Upper lobe of left lung (tissue), 6 donors: ENCODE measurements at regions not wholly inside any gene's neighbourhood (a gene's known extent, or its start where the extent isn't known, plus 50 kb on each side); places are given as distances from the start of the nearest gene placed in this dataset.
A peak's percentile ranks its signal among the peaks of the same experiment; 100 is the strongest.
"Not testable (repeated sequence)": the region's sequence is repeated elsewhere in the genome, so short reads cannot be mapped to it uniquely, and the experiment has no call there.

Experiments used
- ATAC-seq, 2 donors: fragments of 200-7000 bp; cut with Tn5 transposase; one replicate each; pipeline ENCODE4 v1.9.1; 2022; ENCODE audit warnings: mild to moderate bottlenecking in 2 of 2, moderate library complexity in 2 of 2; ENCODE audit not compliant: low FRiP score in 2 of 2
- DNase-seq, 2 donors: peaks; one replicate each; pipeline ENCODE4 v3.0.0-alpha.2; 2019 to 2020
- H3K27ac ChIP-seq, 4 donors: fragments of 200-600 bp; sonication (generic); one replicate each; pipeline ENCODE4 v1.5.1; 2016 to 2019
- H3K27me3 ChIP-seq, 4 donors: fragments of 200-600 bp; sonication (generic); one replicate each; pipeline ENCODE4 v1.5.1; 2017 to 2019
- H3K36me3 ChIP-seq, 4 donors: fragments of 200-600 bp; sonication (generic); one replicate each; pipeline ENCODE4 v1.5.1; 2016 to 2019
- H3K4me1 ChIP-seq, 4 donors: fragments of 200-600 bp; sonication (generic); one replicate each; pipeline ENCODE4 v1.5.1; 2018 to 2019
- H3K4me3 ChIP-seq, 4 donors: fragments of 200-600 bp; sonication (generic); one replicate each; pipeline ENCODE4 v1.5.1; 2017 to 2019; ENCODE audit warnings: mild to moderate bottlenecking in 2 of 4, moderate library complexity in 1 of 4
- H3K9me3 ChIP-seq, 4 donors: fragments of 200-600 bp; sonication (generic); one replicate each; pipeline ENCODE4 v1.5.1; 2018 to 2019
- CTCF ChIP-seq, 6 experiments: fragments of 450-650 bp in 4 of 6; fragments of 200-600 bp in 2 of 6; sonication (generic) in 2 of 6; IDR thresholded peaks; one replicate each; pipeline ENCODE4 v1.5.1; 2016 to 2019; ENCODE audit warnings: antibody characterized with exemption in 6 of 6
- EP300 ChIP-seq, 4 donors: sonication (generic); formaldehyde crosslinking; IDR thresholded peaks; one replicate each; pipeline ENCODE4 v1.5.1; 2017; ENCODE audit warnings: antibody characterized with exemption in 4 of 4, control low read depth in 2 of 4
- POLR2A ChIP-seq, 4 donors: fragments of 450-650 bp; IDR thresholded peaks; one replicate each; pipeline ENCODE4 v1.5.1; 2016 to 2017; ENCODE audit warnings: antibody characterized with exemption in 4 of 4, mild to moderate bottlenecking in 2 of 4
- POLR2AphosphoS5 ChIP-seq, 2 donors: sonication (generic); formaldehyde crosslinking; IDR thresholded peaks; one replicate each; pipeline ENCODE4 v1.5.1; 2017; ENCODE audit warnings: antibody characterized with exemption in 2 of 2
- WGBS, 2 donors: methylation state at CpG; one replicate each; pipeline ENCODE4 v1.1.5; 2017 to 2018; 5-methylcytosine and 5-hydroxymethylcytosine counted together
- donor health status: DM: no; HTN: no; CAD: no; lungs with moderate emphysema.
- donor health status: DM: no; HTN: yes; CAD: no; lungs with severe emphysema.

GRCh38 chr10:8173243-8173865 lies 118.9 kb downstream of the GATA3 start:
- no peak overlapping the region for H3K27ac ChIP-seq
- peaks cover 0 to 15% (median 11%) of the 10 kb centered on the region in 4 donors for H3K9me3 ChIP-seq

GRCh38 chr10:8173866-8174243 lies 119.4 kb downstream of the GATA3 start:
- Histone ChIP-seq H3K9me3 (peaks cover 0 to 10% (median 6%) of the 10 kb centered on the region in 4 donors), H3K36me3 (no peaks in the 10 kb centered on the region), H3K27ac (no peak overlapping the region), H3K27me3 (no peaks in the 10 kb centered on the region), H3K4me3 (no peak overlapping the region), H3K4me1 (no peaks in the 10 kb centered on the region)
- DNase-seq = no peak
- 80 to 88% methylated on average over 3 of the region's 3 CpGs for WGBS, 2 donors
- no peak for ATAC-seq
- no peak for TF ChIP-seq POLR2A (IDR thresholded peaks at IDR 0.05)
- no peak for TF ChIP-seq POLR2AphosphoS5 (IDR thresholded peaks at IDR 0.05)
- no peak for TF ChIP-seq CTCF (IDR thresholded peaks at IDR 0.05)
- TF ChIP-seq EP300 (IDR thresholded peaks at IDR 0.05) = no peak

More at GRCh38 chr10:8173243-8173865, 118.9 kb downstream of the GATA3 start:
- Histone ChIP-seq H3K4me1 (no peaks in the 10 kb centered on the region), H3K4me3 (no peak overlapping the region), H3K27me3 (no peaks in the 10 kb centered on the region), H3K36me3 (no peaks in the 10 kb centered on the region)
- TF ChIP-seq POLR2A (IDR thresholded peaks at IDR 0.05) = no peak
- no peak for TF ChIP-seq EP300 (IDR thresholded peaks at IDR 0.05)
- ATAC-seq (no peak), DNase-seq (no peak)
- WGBS, 2 donors = 93 to 95% methylated on average over 3 to 4 of the region's 4 CpGs

- WGBS, 2 donors = 75 to 81% methylated on average over 8 of the region's 8 CpGs
- H3K4me1 ChIP-seq = no peaks in the 10 kb centered on the region
- no peak for TF ChIP-seq POLR2A (IDR thresholded peaks at IDR 0.05)
- no peak for TF ChIP-seq CTCF (IDR thresholded peaks at IDR 0.05)
- no peak for TF ChIP-seq POLR2AphosphoS5 (IDR thresholded peaks at IDR 0.05)
- no peak for TF ChIP-seq EP300 (IDR thresholded peaks at IDR 0.05)
- no peaks in the 10 kb centered on the region for H3K27me3 ChIP-seq
- no peaks in the 10 kb centered on the region for H3K36me3 ChIP-seq
- no peak overlapping the region for H3K4me3 ChIP-seq
- ATAC-seq (no peak), DNase-seq (peak in 1 of 2 donors; percentile 24)
- H3K27ac ChIP-seq = no peak overlapping the region
- peaks cover 0 to under 1% (median 0%) of the 10 kb centered on the region in 4 donors for H3K9me3 ChIP-seq
Measured at GRCh38 chr10:8174762-8175161, 120.3 kb downstream of the GATA3 start.

GRCh38 chr10:8177526-8177925 lies 123.0 kb downstream of the GATA3 start:
- not testable (repeated sequence) for H3K4me1 ChIP-seq, H3K4me3 ChIP-seq, H3K36me3 ChIP-seq, H3K9me3 ChIP-seq, ATAC-seq, DNase-seq, H3K27ac ChIP-seq, H3K27me3 ChIP-seq
- 61 to 95% methylated on average over 2 to 3 of the region's 3 CpGs for WGBS, 2 donors

- not testable (repeated sequence) for H3K27me3 ChIP-seq, H3K4me3 ChIP-seq, H3K36me3 ChIP-seq, H3K4me1 ChIP-seq, ATAC-seq, H3K9me3 ChIP-seq, DNase-seq, H3K27ac ChIP-seq
- 88 to 94% methylated on average over 1 of the region's 1 CpG for WGBS, 2 donors
Measured at GRCh38 chr10:8179773-8180172, 125.3 kb downstream of the GATA3 start.

GRCh38 chr10:8180360-8181109 lies 126.0 kb downstream of the GATA3 start:
- H3K27me3 ChIP-seq = no peaks in the 10 kb centered on the region
- no peak overlapping the region for H3K4me3 ChIP-seq
- H3K36me3 ChIP-seq = no peaks in the 10 kb centered on the region
- 87 to 88% methylated on average over 9 of the region's 9 CpGs for WGBS, 2 donors
- ATAC-seq (no peak), DNase-seq (no peak)
- H3K9me3 ChIP-seq = no peaks in the 10 kb centered on the region
- TF ChIP-seq POLR2A (IDR thresholded peaks at IDR 0.05) (no peak), POLR2AphosphoS5 (IDR thresholded peaks at IDR 0.05) (no peak), CTCF (IDR thresholded peaks at IDR 0.05) (no peak), EP300 (IDR thresholded peaks at IDR 0.05) (no peak)
- no peak overlapping the region for H3K27ac ChIP-seq
- peaks cover 0 to 7% (median 0%) of the 10 kb centered on the region in 4 donors for H3K4me1 ChIP-seq
